GM12878 (cell line): ENCODE measurements at regions not wholly inside any gene's neighbourhood (a gene's known extent, or its start where the extent isn't known, plus 50 kb on each side); places are given as distances from the start of the nearest gene placed in this dataset.

Source experiments
- ATAC-seq: fragments of 200-7000 bp; cut with Tn5 transposase; 3 replicates; pipeline ENCODE4 v1.9.1; 2020; ENCODE audit warnings: mild to moderate bottlenecking, moderate library complexity
- BruUV-seq: library from RNA; stranded (reverse); fragments of 400-500 nt; replicated peaks from 2 replicates; lab custom pipeline; 2021; lab: Mats Ljungman, UMichigan
- CTCF ChIA-PET: fragments of 300-600 bp; sonication (Branson Sonifier 250); formaldehyde crosslinking; extraction: SDS; loops from one replicate; lab custom pipeline; 2021; ENCODE audit warnings: inconsistent platforms; lab: Yijun Ruan, JAX
- POLR2A ChIA-PET: fragments of 350-600 bp; formaldehyde crosslinking; extraction: SDS; loops from one replicate; lab custom pipeline; 2021; ENCODE audit warnings: inconsistent platforms; lab: Charles Lee
- RAD21 ChIA-PET: fragments of 300-600 bp; sonication (Branson Sonifier 250); formaldehyde crosslinking; loops from one replicate; lab custom pipeline; 2023; ENCODE audit warnings: antibody characterized with exemption; ENCODE audit not compliant: unreplicated experiment; lab: Charles Lee
- SMC1A ChIA-PET: fragments of 300-600 bp; sonication (Branson Sonifier 250); formaldehyde crosslinking; loops from one replicate; lab custom pipeline; 2023; ENCODE audit not compliant: unreplicated experiment, uncharacterized antibody; lab: Charles Lee
- DNase-seq: peaks from one replicate; pipeline ENCODE4 v3.0.0-alpha.2; 2011; ENCODE audit warnings: low read depth, low spot score
- FAIRE-seq: peaks from 3 replicates; lab custom pipeline; 2011; peaks lifted over from hg19 to GRCh38; lab: Jason Lieb, UNC
- H2AFZ ChIP-seq: 2 replicates; pipeline ENCODE4 v1.6.0; 2011; ENCODE audit warnings: low read depth, low read length, control low read depth; ENCODE audit not compliant: control insufficient read depth
- H3K27ac ChIP-seq: 2 replicates; pipeline ENCODE4 v1.5.1; 2011; ENCODE audit warnings: control low read depth; ENCODE audit not compliant: control insufficient read depth, insufficient read depth
- H3K27me3 ChIP-seq, 2 experiments: replicated peaks in 1 of 2; 2 replicates each; pipeline versions ENCODE4 v1.6.0 to v1.6.1; 2011; ENCODE audit warnings: low read length in 1 of 2; ENCODE audit not compliant: control insufficient read depth in 2 of 2, insufficient read depth in 2 of 2
- H3K36me3 ChIP-seq, 2 experiments: 2 replicates each; pipeline ENCODE4 v1.5.1; 2011; ENCODE audit warnings: low read length in 1 of 2; ENCODE audit not compliant: control insufficient read depth in 2 of 2, insufficient read depth in 2 of 2
- H3K4me1 ChIP-seq: 2 replicates; pipeline ENCODE4 v1.6.1; 2011; ENCODE audit warnings: mild to moderate bottlenecking, low read length, moderate library complexity, mixed read lengths; ENCODE audit not compliant: control insufficient read depth, insufficient read depth
- H3K4me2 ChIP-seq: 2 replicates; pipeline ENCODE4 v1.6.0; 2011; ENCODE audit warnings: control low read depth; ENCODE audit not compliant: control insufficient read depth, insufficient read depth
- H3K4me3 ChIP-seq: fragments of 200-600 bp; sonication (generic); 2 replicates; pipeline ENCODE4 v1.5.1; 2016
- H3K79me2 ChIP-seq: 2 replicates; pipeline ENCODE4 v1.6.0; 2011; ENCODE audit warnings: low read length; ENCODE audit not compliant: control insufficient read depth, insufficient read depth
- H3K9ac ChIP-seq: 2 replicates; pipeline ENCODE4 v1.8.0; 2011; ENCODE audit warnings: low read length, control low read depth, mixed read lengths; ENCODE audit not compliant: control insufficient read depth, insufficient read depth
- H3K9me3 ChIP-seq: replicated peaks from 3 replicates; pipeline ENCODE4 v1.5.1; 2011; ENCODE audit warnings: mild to moderate bottlenecking, low read length; ENCODE audit not compliant: control insufficient read depth, insufficient read depth
- H4K20me1 ChIP-seq: 2 replicates; pipeline ENCODE4 v1.6.0; 2011; ENCODE audit not compliant: control insufficient read depth, insufficient read depth
- EED ChIP-seq: sonication (generic); IDR thresholded peaks from 2 replicates; pipeline ENCODE4 v1.6.1; 2016; ENCODE audit warnings: antibody characterized with exemption, low read depth
- ETV6 ChIP-seq, 2 experiments: fragments of 450-650 bp in 1 of 2; IDR thresholded peaks in 1 of 2; conservative IDR thresholded peaks in 1 of 2; 2 replicates each; pipeline ENCODE4 v1.6.1; 2014; ENCODE audit warnings: antibody characterized with exemption in 1 of 2, borderline replicate concordance in 1 of 2, low read depth in 1 of 2, mild to moderate bottlenecking in 1 of 2, moderate library complexity in 1 of 2
- MTA3 ChIP-seq: IDR thresholded peaks from 2 replicates; pipeline ENCODE4 v1.6.1; 2012; ENCODE audit warnings: low read length, inconsistent platforms, borderline replicate concordance
- NR2C1 ChIP-seq: fragments of 450-650 bp; IDR thresholded peaks from 2 replicates; pipeline ENCODE4 v1.6.1; 2017; ENCODE audit warnings: antibody characterized with exemption, mild to moderate bottlenecking, moderate library complexity
- POU2F2 ChIP-seq: IDR thresholded peaks from 3 replicates; pipeline ENCODE4 v1.6.1; 2011; ENCODE audit warnings: low read depth, mild to moderate bottlenecking, low read length, borderline replicate concordance
- SMAD1 ChIP-seq: fragments of 450-650 bp; IDR thresholded peaks from 2 replicates; pipeline ENCODE4 v1.6.1; 2018; ENCODE audit warnings: mild to moderate bottlenecking, low read depth; ENCODE audit not compliant: partially characterized antibody
- SMAD5 ChIP-seq: IDR thresholded peaks from 2 replicates; pipeline ENCODE4 v1.6.1; 2016; ENCODE audit warnings: antibody characterized with exemption, low read depth
- ZBTB4 ChIP-seq: fragments of 450-650 bp; formaldehyde crosslinking; IDR thresholded peaks from 2 replicates; pipeline ENCODE4 v1.4.0; 2022; ENCODE audit warnings: mild to moderate bottlenecking, moderate library complexity
- ZNF384 ChIP-seq: IDR thresholded peaks from 2 replicates; pipeline ENCODE4 v1.6.1; 2012; ENCODE audit warnings: low read depth, mild to moderate bottlenecking, low read length, improper control_type of control experiment, borderline replicate concordance
- ZSCAN29 ChIP-seq: fragments of 450-650 bp; IDR thresholded peaks from 2 replicates; pipeline ENCODE4 v1.6.1; 2017; ENCODE audit warnings: mild to moderate bottlenecking, moderate library complexity
- WGBS: methylation state at CpG from one replicate; pipeline ENCODE4 v1.1.6; 2016; ENCODE audit warnings: low lambda C conversion rate; ENCODE audit not compliant: insufficient replicate concordance, insufficient coverage; ENCODE audit errors: missing lambda C conversion rate; 5-methylcytosine and 5-hydroxymethylcytosine counted together
- in situ Hi-C: fragments of 300-500 bp; cut with MboI; formaldehyde crosslinking; loops from 9 replicates; pipeline ENCODE4 v1.14.3; 2018; ENCODE audit warnings: mixed read lengths
- intact Hi-C: fragments of 100-400 bp; cut with micrococcal nuclease; formaldehyde crosslinking; loops from one replicate; pipeline ENCODE4 v1.14.2; 2022; ENCODE audit not compliant: unreplicated experiment

GRCh38 chr9:36759976-36760375 lies 187.3 kb downstream of the MELK start (continued):
- TF ChIP-seq ZBTB4 = no peak

- H3K4me2 ChIP-seq = no peak overlapping the region
- no peak overlapping the region for H3K27ac ChIP-seq
- DNase-seq = no peak
- 25% methylated on average over 14 of the region's 14 CpGs for WGBS
- H3K27me3 ChIP-seq = no peaks in the 10 kb centered on the region; a peak in 1 of 4 replicates
- no peak overlapping the region for H2AFZ ChIP-seq
- ChIA-PET SMC1A (no interaction called here), RAD21 (no interaction called here), CTCF (no interaction called here), POLR2A (no interaction called here)
- FAIRE-seq = no peak
- ATAC-seq = no peak
- H3K4me1 ChIP-seq = peaks cover 11% of the 10 kb centered on the region
- no peak overlapping the region for H3K9ac ChIP-seq
- no peaks in the 10 kb centered on the region for H4K20me1 ChIP-seq
- no peaks in the 10 kb centered on the region; the same call in 2 of the 3 replicates for H3K9me3 ChIP-seq
- no TSS peak for BruUV-seq
- no peak for TF ChIP-seq NR2C1
- no peak for TF ChIP-seq ETV6 (conservative IDR thresholded peaks at IDR 0.05 in 1 of 2, IDR thresholded peaks at IDR 0.05 in 1 of 2; ENCODE audit: borderline replicate concordance in 1 of 2, low read depth in 1 of 2)
- TF ChIP-seq EED = no peak
- no peak for TF ChIP-seq ZSCAN29
- no peak for TF ChIP-seq POU2F2
- TF ChIP-seq SMAD5 = no peak
- TF ChIP-seq ZNF384 = no peak
- TF ChIP-seq MTA3 = no peak
- no peak for TF ChIP-seq SMAD1
- intact Hi-C loops (no loop called here), in situ Hi-C loops (no loop called here)
- no peaks in the 10 kb centered on the region for H3K79me2 ChIP-seq
- no peaks in the 10 kb centered on the region for H3K36me3 ChIP-seq
- H3K4me3 ChIP-seq = no peak overlapping the region
Observed at GRCh38 chr9:36760667-36761420, 188.1 kb downstream of the MELK start.
